Trophoblast cell (in vitro differentiated cells and primary cell): ENCODE measurements at regions not wholly inside any gene's neighbourhood (a gene's known extent, or its start where the extent isn't known, plus 50 kb on each side); places are given as distances from the start of the nearest gene placed in this dataset.

Experiments
- DNase-seq, 2 donors: peaks; one replicate each; pipeline ENCODE4 v3.0.0-alpha.2; 2016
- H2AFZ ChIP-seq: 2 replicates; pipeline ENCODE4 v1.6.1; 2013; ENCODE audit warnings: low read length, moderate library complexity, mild to moderate bottlenecking; ENCODE audit not compliant: insufficient read depth, poor library complexity
- H2AK5ac ChIP-seq: 2 replicates; pipeline ENCODE4 v1.6.1; 2013; ENCODE audit warnings: mild to moderate bottlenecking, low read length
- H2BK120ac ChIP-seq: 2 replicates; pipeline ENCODE4 v1.6.1; 2013; ENCODE audit warnings: low read length, mild to moderate bottlenecking, moderate library complexity; ENCODE audit not compliant: insufficient read depth, poor library complexity
- H2BK12ac ChIP-seq: 2 replicates; pipeline ENCODE4 v1.6.1; 2013; ENCODE audit warnings: mild to moderate bottlenecking, low read length, moderate library complexity
- H2BK5ac ChIP-seq: 2 replicates; pipeline ENCODE4 v1.6.1; 2013; ENCODE audit warnings: low read length, low read depth, moderate library complexity, mild to moderate bottlenecking; ENCODE audit not compliant: poor library complexity
- H3K14ac ChIP-seq: 2 replicates; pipeline ENCODE4 v1.6.1; 2013; ENCODE audit warnings: mild to moderate bottlenecking, low read length
- H3K18ac ChIP-seq: 2 replicates; pipeline ENCODE4 v1.6.1; 2013; ENCODE audit warnings: mild to moderate bottlenecking, low read length
- H3K23ac ChIP-seq: 2 replicates; pipeline ENCODE4 v1.6.1; 2013; ENCODE audit warnings: low read length
- H3K27ac ChIP-seq: 2 replicates; pipeline ENCODE4 v1.5.1; 2013; ENCODE audit warnings: low read depth, mild to moderate bottlenecking, inconsistent platforms, low read length, moderate library complexity
- H3K27me3 ChIP-seq: 2 replicates; pipeline ENCODE4 v1.6.1; 2013; ENCODE audit warnings: inconsistent platforms, mild to moderate bottlenecking, low read length, moderate library complexity; ENCODE audit not compliant: insufficient read depth
- H3K36me3 ChIP-seq, 2 experiments: 1 replicate in 1 of 2; 2 replicates in 1 of 2; pipeline ENCODE4 v1.6.1; 2013; ENCODE audit warnings: low read length in 2 of 2, mild to moderate bottlenecking in 2 of 2, moderate library complexity in 1 of 2; ENCODE audit not compliant: insufficient read depth in 2 of 2, control insufficient read depth in 1 of 2
- H3K4ac ChIP-seq: 2 replicates; pipeline ENCODE4 v1.6.1; 2013; ENCODE audit warnings: low read depth, mild to moderate bottlenecking, low read length, moderate library complexity
- H3K4me1 ChIP-seq, 2 experiments: 1 replicate in 1 of 2; 2 replicates in 1 of 2; pipeline ENCODE4 v1.6.1; 2013; ENCODE audit warnings: low read length in 2 of 2, mild to moderate bottlenecking in 2 of 2, moderate library complexity in 1 of 2; ENCODE audit not compliant: insufficient read depth in 2 of 2, control insufficient read depth in 1 of 2
- H3K4me2 ChIP-seq: 2 replicates; pipeline ENCODE4 v1.6.1; 2013; ENCODE audit warnings: inconsistent platforms, mild to moderate bottlenecking, low read length, moderate library complexity
- H3K4me3 ChIP-seq: 2 replicates; pipeline ENCODE4 v1.5.1; 2013; ENCODE audit warnings: mild to moderate bottlenecking, low read depth, low read length, inconsistent platforms
- H3K79me1 ChIP-seq: one replicate; pipeline ENCODE4 v1.6.1; 2013; ENCODE audit warnings: low read length
- H3K79me2 ChIP-seq: 2 replicates; pipeline ENCODE4 v1.6.1; 2013; ENCODE audit warnings: low read length, mild to moderate bottlenecking; ENCODE audit not compliant: control insufficient read depth, insufficient read depth, poor library complexity
- H3K9ac ChIP-seq: 2 replicates; pipeline ENCODE4 v1.6.1; 2013; ENCODE audit warnings: mild to moderate bottlenecking, low read length
- H3K9me3 ChIP-seq: 2 replicates; pipeline ENCODE4 v1.6.1; 2013; ENCODE audit warnings: low read depth, mild to moderate bottlenecking, control low read depth, inconsistent platforms, low read length; ENCODE audit not compliant: insufficient read depth
- H4K12ac ChIP-seq: 2 replicates; pipeline ENCODE4 v1.6.1; 2013; ENCODE audit warnings: low read depth, mild to moderate bottlenecking, low read length, moderate library complexity
- H4K8ac ChIP-seq: 2 replicates; pipeline ENCODE4 v1.6.1; 2013; ENCODE audit warnings: low read depth, mild to moderate bottlenecking, low read length, moderate library complexity
- H4K91ac ChIP-seq: one replicate; pipeline ENCODE4 v1.6.1; 2013; ENCODE audit warnings: low read depth, mild to moderate bottlenecking, low read length, moderate library complexity
- WGBS: extraction: QIAGEN DNeasy Blood & Tissue Kit; methylation state at CpG from one replicate; pipeline ENCODE4 v1.1.7; 2013; ENCODE audit warnings: missing lambda C conversion rate; ENCODE audit not compliant: insufficient read length, insufficient coverage; ENCODE audit errors: extremely low coverage; 5-methylcytosine and 5-hydroxymethylcytosine counted together

GRCh38 chr4:177159600-177159999 is 150.1 kb upstream of the NEIL3 start:
- Histone ChIP-seq H4K12ac (no peak overlapping the region), H3K9me3 (peaks cover 3% of the 10 kb centered on the region), H2BK5ac (no peak overlapping the region), H3K27ac (no peak overlapping the region), H2AFZ (no peak overlapping the region), H3K79me1 (no peaks in the 10 kb centered on the region), H3K4me3 (no peak overlapping the region), H3K27me3 (no peaks in the 10 kb centered on the region), H3K9ac (no peak overlapping the region), H3K23ac (no peak overlapping the region), H2BK12ac (no peak overlapping the region), H3K79me2 (no peaks in the 10 kb centered on the region), H4K91ac (no peak overlapping the region), H3K36me3 (no peaks in the 10 kb centered on the region), H3K14ac (no peak overlapping the region), H3K4me1 (no peaks in the 10 kb centered on the region), H2BK120ac (no peak overlapping the region), H3K4ac (no peak overlapping the region), H4K8ac (no peak overlapping the region), H2AK5ac (no peak overlapping the region), H3K18ac (no peak overlapping the region), H3K4me2 (no peak overlapping the region)
- WGBS = no CpG with 5 or more reads among the region's 6 CpGs
- no peak for DNase-seq

DNA sequence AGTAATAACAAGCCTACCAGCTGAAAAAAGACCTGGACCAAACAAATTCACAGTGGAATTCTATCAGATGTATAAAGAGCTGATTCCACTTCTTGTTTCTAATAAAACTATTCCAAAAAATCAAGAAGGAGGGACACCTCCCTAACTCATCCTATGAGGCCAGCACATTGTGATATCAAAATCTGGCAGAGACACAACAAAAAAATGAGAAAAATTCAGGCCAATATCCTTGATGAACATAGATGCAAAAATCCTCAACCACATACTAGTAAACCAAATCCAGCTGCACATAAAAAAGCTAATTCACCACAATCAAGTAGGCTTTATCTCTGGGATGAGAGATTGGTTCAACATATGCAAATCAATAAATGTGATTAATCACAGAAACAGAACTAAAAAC is 147.9 kb upstream of the NEIL3 start:
- Histone ChIP-seq H2BK12ac (no peak overlapping the region), H2BK5ac (no peak overlapping the region), H3K4me2 (no peak overlapping the region), H3K4me3 (no peak overlapping the region), H3K79me1 (no peaks in the 10 kb centered on the region), H3K9ac (no peak overlapping the region), H3K4me1 (no peaks in the 10 kb centered on the region), H3K14ac (no peak overlapping the region), H3K18ac (no peak overlapping the region), H3K27me3 (no peaks in the 10 kb centered on the region), H4K91ac (no peak overlapping the region), H3K36me3 (no peaks in the 10 kb centered on the region), H3K4ac (no peak overlapping the region), H3K9me3 (peaks cover 3% of the 10 kb centered on the region), H2AFZ (no peak overlapping the region), H4K12ac (no peak overlapping the region), H3K79me2 (no peaks in the 10 kb centered on the region), H2BK120ac (no peak overlapping the region), H4K8ac (no peak overlapping the region), H3K23ac (no peak overlapping the region), H2AK5ac (no peak overlapping the region), H3K27ac (no peak overlapping the region)
- no peak for DNase-seq

- no CpG with 5 or more reads among the region's 4 CpGs for WGBS
- H3K4ac ChIP-seq = no peak overlapping the region
Measured at GRCh38 chr4:177163532-177163931, 146.1 kb upstream of the NEIL3 start.

DNA sequence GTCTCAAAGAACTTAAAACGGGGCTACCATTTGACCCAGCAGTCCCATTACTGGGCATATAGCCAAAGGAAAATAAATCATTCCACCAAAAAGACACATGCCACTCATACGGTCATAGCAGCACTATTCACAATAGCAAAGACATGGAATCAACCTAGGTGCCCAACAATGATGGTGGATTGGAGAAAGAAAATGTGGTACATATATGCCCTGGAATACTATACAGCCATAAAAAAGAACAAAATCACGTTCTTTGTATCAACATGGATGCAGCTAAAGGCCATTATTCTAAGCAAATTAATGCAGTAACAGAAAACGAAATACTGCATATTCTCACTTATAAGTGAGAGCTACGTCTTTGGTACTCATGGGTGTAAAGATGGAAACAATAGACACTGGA is 138.1 kb upstream of the NEIL3 start:
- H4K12ac ChIP-seq = no peak overlapping the region
- no peak overlapping the region for H3K4ac ChIP-seq
- no peaks in the 10 kb centered on the region for H3K79me1 ChIP-seq
- no peak overlapping the region for H3K23ac ChIP-seq
- H2AK5ac ChIP-seq = no peak overlapping the region
- H3K27me3 ChIP-seq = no peaks in the 10 kb centered on the region
- H2BK120ac ChIP-seq = no peak overlapping the region
- no peak overlapping the region for H2AFZ ChIP-seq
- no peak overlapping the region for H3K14ac ChIP-seq
- H3K9me3 ChIP-seq = no peaks in the 10 kb centered on the region
- H2BK5ac ChIP-seq = no peak overlapping the region
- no peak overlapping the region for H2BK12ac ChIP-seq
- H4K8ac ChIP-seq = no peak overlapping the region
- no CpG with 5 or more reads among the region's 5 CpGs for WGBS
- H3K4me3 ChIP-seq = no peak overlapping the region
- no peaks in the 10 kb centered on the region for H3K79me2 ChIP-seq
- no peak overlapping the region for H3K4me2 ChIP-seq
- no peak for DNase-seq
- no peak overlapping the region for H3K27ac ChIP-seq
- H3K4me1 ChIP-seq = no peaks in the 10 kb centered on the region
- no peak overlapping the region for H4K91ac ChIP-seq
- no peaks in the 10 kb centered on the region for H3K36me3 ChIP-seq
- no peak overlapping the region for H3K18ac ChIP-seq
- no peak overlapping the region for H3K9ac ChIP-seq

More at GRCh38 chr4:177163532-177163931, 146.1 kb upstream of the NEIL3 start:
- no peak overlapping the region for H2BK5ac ChIP-seq
- H3K4me3 ChIP-seq = no peak overlapping the region
- H3K36me3 ChIP-seq = no peaks in the 10 kb centered on the region
- no peak overlapping the region for H4K12ac ChIP-seq
- no peak overlapping the region for H3K4me2 ChIP-seq
- H2BK12ac ChIP-seq = no peak overlapping the region
- H3K4me1 ChIP-seq = no peaks in the 10 kb centered on the region
- no peak overlapping the region for H3K18ac ChIP-seq
- no peak overlapping the region for H2AFZ ChIP-seq
- H3K14ac ChIP-seq = no peak overlapping the region
- H3K27ac ChIP-seq = no peak overlapping the region
- no peak overlapping the region for H3K9ac ChIP-seq
- H2AK5ac ChIP-seq = no peak overlapping the region
- peaks cover 3% of the 10 kb centered on the region for H3K9me3 ChIP-seq
- H3K23ac ChIP-seq = no peak overlapping the region
- H2BK120ac ChIP-seq = no peak overlapping the region
- H3K79me2 ChIP-seq = no peaks in the 10 kb centered on the region
- no peak overlapping the region for H4K8ac ChIP-seq
- DNase-seq = no peak
- H3K79me1 ChIP-seq = no peaks in the 10 kb centered on the region
- no peaks in the 10 kb centered on the region for H3K27me3 ChIP-seq
- H4K91ac ChIP-seq = no peak overlapping the region
